Skeletal muscle satellite cell (primary cell): ENCODE measurements at regions not wholly inside any gene's neighbourhood (a gene's known extent, or its start where the extent isn't known, plus 50 kb on each side); places are given as distances from the start of the nearest gene placed in this dataset.

Experiments used
- H3K27me3 ChIP-seq: 2 replicates; pipeline ENCODE4 v1.7.0; 2013; ENCODE audit warnings: low read length; ENCODE audit not compliant: control insufficient read depth, insufficient read depth
- H3K36me3 ChIP-seq: 2 replicates; pipeline ENCODE4 v1.7.0; 2013; ENCODE audit warnings: mild to moderate bottlenecking, control low read depth, low read length; ENCODE audit not compliant: insufficient read depth
- H3K4me1 ChIP-seq: 2 replicates; pipeline ENCODE4 v1.7.0; 2013; ENCODE audit warnings: low read length; ENCODE audit not compliant: control insufficient read depth, insufficient read depth
- H3K4me2 ChIP-seq: 2 replicates; pipeline ENCODE4 v1.7.0; 2013; ENCODE audit warnings: mild to moderate bottlenecking, low read length
- H3K4me3 ChIP-seq: 2 replicates; pipeline ENCODE4 v1.7.0; 2013; ENCODE audit warnings: low read length
- H3K9ac ChIP-seq: 2 replicates; pipeline ENCODE4 v1.7.0; 2013; ENCODE audit warnings: mild to moderate bottlenecking, low read depth, low read length, moderate library complexity
- H3K9me3 ChIP-seq: replicated peaks from 2 replicates; pipeline ENCODE4 v1.7.0; 2013; ENCODE audit warnings: mild to moderate bottlenecking, control low read depth, low read length

DNA sequence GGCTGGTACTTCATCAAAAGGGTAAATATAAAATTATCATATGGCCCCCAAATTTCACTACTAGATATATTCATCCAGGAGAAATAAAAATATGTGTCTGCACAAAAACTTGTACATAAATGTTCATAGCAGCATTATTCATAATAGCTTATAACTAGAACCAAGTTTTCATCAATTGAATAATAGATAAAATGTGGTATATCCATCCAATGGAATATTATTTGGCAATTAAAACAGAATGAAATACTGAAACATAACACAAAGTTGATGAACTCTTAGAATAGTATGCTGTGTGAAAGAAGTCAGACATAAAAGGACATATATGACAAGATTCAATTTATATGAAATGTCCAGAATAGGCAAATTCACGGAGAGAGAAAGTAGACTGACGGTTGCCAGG lies 389.3 kb upstream of the ADAMTS9 start:
- no peaks in the 10 kb centered on the region for H3K4me1 ChIP-seq
- no peaks in the 10 kb centered on the region for H3K27me3 ChIP-seq
- no peak overlapping the region for H3K4me2 ChIP-seq
- H3K9me3 ChIP-seq = no peaks in the 10 kb centered on the region
- H3K36me3 ChIP-seq = no peaks in the 10 kb centered on the region
- H3K4me3 ChIP-seq = no peak overlapping the region
- H3K9ac ChIP-seq = no peak overlapping the region

DNA sequence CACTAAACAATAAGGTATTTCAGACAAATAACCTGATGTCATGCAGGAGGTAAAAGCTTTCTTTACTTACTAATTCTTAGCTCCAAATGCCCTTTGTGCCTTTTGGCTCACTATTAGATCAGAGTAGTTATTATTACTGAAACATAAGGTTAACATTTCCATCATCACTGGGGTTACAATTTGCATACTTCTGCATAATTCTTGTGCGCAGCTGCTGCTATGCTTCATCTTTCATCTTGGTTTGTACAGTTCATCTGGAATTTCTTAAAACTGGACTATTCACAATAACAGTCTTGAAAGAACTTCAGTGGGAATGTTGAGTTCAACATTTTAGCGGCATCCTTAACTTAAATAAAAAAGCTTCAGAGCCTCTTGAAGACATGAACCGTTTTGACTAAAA lies 383.2 kb upstream of the ADAMTS9 start:
- no peaks in the 10 kb centered on the region for H3K27me3 ChIP-seq
- H3K36me3 ChIP-seq = no peaks in the 10 kb centered on the region
- no peak overlapping the region for H3K4me3 ChIP-seq
- no peaks in the 10 kb centered on the region for H3K4me1 ChIP-seq
- H3K9ac ChIP-seq = no peak overlapping the region
- H3K9me3 ChIP-seq = no peaks in the 10 kb centered on the region
- no peak overlapping the region for H3K4me2 ChIP-seq

DNA sequence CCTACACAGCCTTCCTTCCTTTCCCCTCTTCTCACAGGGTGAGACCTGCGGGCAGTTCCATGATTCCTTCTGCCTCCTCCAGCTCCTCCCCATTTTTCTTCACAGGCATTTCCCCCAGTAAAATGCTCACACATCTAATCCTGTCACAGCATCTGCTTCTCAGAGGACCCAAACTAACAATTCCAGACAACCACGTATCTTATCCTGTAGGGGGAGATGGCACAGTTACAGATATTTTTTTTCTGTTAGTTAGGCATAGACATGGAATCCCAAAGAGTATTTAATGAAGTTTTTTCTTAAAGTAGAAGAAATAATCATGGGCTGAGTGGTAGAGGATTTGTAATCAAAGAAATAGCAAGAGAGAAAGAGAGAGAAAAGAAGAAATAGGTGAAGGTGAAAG lies 373.1 kb upstream of the ADAMTS9 start:
- no peak overlapping the region for H3K4me3 ChIP-seq
- H3K4me2 ChIP-seq = no peak overlapping the region
- no peaks in the 10 kb centered on the region for H3K36me3 ChIP-seq
- no peaks in the 10 kb centered on the region for H3K9me3 ChIP-seq
- no peak overlapping the region for H3K9ac ChIP-seq
- H3K27me3 ChIP-seq = no peaks in the 10 kb centered on the region
- H3K4me1 ChIP-seq = no peaks in the 10 kb centered on the region

DNA sequence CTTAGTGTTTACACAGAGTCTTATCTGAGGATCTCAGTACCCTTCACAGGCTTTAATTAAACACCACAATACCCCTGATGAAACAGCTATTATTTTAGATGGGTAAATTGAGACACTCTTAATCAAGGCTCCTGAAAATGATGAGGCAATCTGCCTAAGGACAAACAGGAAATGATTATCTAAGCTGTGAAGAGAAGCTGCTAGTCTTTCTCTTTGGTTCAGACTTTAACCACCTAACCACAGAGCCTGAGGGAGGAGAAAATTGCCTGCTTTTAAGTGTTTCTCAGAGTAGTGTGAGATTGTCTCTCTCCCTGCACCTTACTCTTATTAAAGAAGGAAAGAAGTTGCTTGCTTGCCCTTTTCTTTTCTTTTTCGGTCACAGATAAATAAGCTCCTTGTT lies 364.3 kb upstream of the ADAMTS9 start:
- H3K27me3 ChIP-seq = no peaks in the 10 kb centered on the region
- no peaks in the 10 kb centered on the region for H3K36me3 ChIP-seq
- no peak overlapping the region for H3K4me2 ChIP-seq
- no peak overlapping the region for H3K4me3 ChIP-seq
- no peaks in the 10 kb centered on the region for H3K4me1 ChIP-seq
- no peak overlapping the region for H3K9ac ChIP-seq
- H3K9me3 ChIP-seq = no peaks in the 10 kb centered on the region

DNA sequence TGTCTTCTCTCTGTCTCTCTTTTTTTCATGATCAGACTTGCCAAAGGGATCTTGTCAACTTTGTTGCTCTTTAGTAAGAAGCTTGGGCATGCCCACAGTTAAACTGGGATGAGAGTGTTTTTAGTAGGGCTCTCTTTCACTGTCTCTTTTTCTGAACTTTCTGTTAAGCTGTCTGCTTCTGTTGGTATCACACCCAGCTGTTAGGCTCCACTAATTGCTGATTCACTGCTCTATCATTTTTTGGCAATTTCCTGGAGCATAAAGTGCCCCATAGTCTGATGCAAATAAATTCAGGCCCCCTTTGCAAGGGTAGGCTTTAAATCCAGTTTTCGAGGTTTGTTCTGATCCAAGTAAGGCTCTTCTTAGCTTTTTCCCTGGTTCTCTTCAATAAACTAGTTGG lies 360.4 kb upstream of the ADAMTS9 start:
- H3K9ac ChIP-seq = no peak overlapping the region
- H3K27me3 ChIP-seq = no peaks in the 10 kb centered on the region
- no peak overlapping the region for H3K4me2 ChIP-seq
- no peaks in the 10 kb centered on the region for H3K36me3 ChIP-seq
- no peaks in the 10 kb centered on the region for H3K4me1 ChIP-seq
- no peaks in the 10 kb centered on the region for H3K9me3 ChIP-seq
- no peak overlapping the region for H3K4me3 ChIP-seq

DNA sequence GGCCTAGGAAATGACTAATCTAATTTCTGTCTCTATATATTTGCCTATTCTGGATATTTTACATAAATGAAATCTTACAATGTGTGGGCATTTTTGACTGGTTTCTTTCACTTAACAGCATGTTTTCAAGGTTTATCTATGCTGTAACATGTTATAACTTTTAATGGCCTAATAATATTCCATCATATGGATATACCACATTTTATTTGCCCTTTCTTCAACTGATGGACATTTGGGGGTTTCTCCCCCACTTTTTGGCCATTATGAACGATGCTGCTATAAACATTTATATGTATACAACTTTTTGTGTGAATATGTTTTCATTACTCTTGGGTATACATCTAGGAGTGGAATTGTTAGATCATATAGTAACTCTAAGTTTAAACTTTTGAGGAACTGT lies 357.3 kb upstream of the ADAMTS9 start:
- H3K36me3 ChIP-seq = no peaks in the 10 kb centered on the region
- no peak overlapping the region for H3K9ac ChIP-seq
- H3K4me3 ChIP-seq = no peak overlapping the region
- no peak overlapping the region for H3K4me2 ChIP-seq
- H3K27me3 ChIP-seq = no peaks in the 10 kb centered on the region
- no peaks in the 10 kb centered on the region for H3K4me1 ChIP-seq
- H3K9me3 ChIP-seq = no peaks in the 10 kb centered on the region

DNA sequence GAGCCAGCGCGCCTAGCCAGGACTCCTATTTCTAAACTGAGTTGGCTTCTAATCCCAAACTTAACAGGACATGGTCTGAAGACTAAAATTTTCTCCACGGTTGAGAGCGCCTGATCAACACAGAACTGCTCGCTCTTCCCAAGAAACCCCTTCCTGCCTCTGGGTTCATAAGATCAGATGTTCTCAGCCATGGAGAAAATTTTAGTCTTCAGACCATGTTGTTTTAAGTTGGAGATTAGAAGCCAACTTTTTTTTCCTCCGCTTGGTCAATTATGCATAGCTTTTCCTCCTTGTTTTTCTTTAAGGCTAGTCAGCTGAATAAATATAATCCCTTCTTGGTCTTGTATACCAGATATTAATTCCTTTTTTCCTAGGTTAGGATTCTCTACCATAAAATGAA lies 356.6 kb upstream of the ADAMTS9 start:
- no peak overlapping the region for H3K4me2 ChIP-seq
- no peak overlapping the region for H3K4me3 ChIP-seq
- no peaks in the 10 kb centered on the region for H3K9me3 ChIP-seq
- H3K4me1 ChIP-seq = no peaks in the 10 kb centered on the region
- no peaks in the 10 kb centered on the region for H3K36me3 ChIP-seq
- no peaks in the 10 kb centered on the region for H3K27me3 ChIP-seq
- H3K9ac ChIP-seq = no peak overlapping the region

DNA sequence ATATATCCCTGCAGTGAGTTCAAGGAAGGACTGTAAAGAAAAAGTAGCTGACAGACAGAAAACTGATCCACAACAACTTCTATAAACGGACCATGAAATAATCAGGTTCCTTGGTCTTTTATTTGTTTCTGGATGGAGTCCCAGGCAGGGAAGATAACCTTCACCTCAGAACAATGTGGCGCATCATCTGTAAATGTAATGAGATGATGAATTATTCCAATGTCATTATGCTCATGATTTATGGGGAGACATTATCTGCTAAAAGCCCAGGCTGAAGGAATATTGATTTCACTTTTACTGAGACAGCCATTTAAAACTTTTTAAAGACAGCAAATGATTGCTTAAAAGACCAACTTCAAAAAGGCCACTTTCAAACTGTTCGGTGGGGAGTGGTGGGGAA lies 354.9 kb upstream of the ADAMTS9 start:
- Histone ChIP-seq H3K27me3 (no peaks in the 10 kb centered on the region), H3K4me3 (no peak overlapping the region), H3K4me1 (no peaks in the 10 kb centered on the region), H3K4me2 (no peak overlapping the region), H3K9me3 (no peaks in the 10 kb centered on the region), H3K9ac (no peak overlapping the region), H3K36me3 (no peaks in the 10 kb centered on the region)

DNA sequence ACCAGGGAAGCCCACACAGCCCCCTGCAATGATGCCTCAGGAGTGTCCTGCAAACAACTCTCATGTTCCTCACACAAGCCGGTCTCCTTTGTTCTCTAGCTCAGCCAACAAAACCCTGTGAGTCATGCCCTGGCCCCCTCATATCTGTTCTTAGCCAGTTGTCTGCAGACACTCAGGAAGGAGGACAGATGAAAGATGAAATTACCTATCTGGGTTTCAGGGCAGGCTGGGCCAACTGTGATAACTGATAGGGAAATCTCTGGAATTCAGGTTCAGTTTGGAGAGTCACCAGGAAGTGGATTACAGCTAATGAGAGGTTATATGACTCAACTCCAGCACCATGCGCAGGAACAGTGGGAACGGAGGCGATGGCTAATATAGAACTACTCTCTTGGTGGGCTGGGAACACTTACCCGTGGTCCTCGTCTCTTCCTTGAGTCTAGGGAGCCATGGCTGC lies 352.0 kb upstream of the ADAMTS9 start:
- Histone ChIP-seq H3K4me3 (no peak overlapping the region), H3K4me2 (no peak overlapping the region), H3K9ac (no peak overlapping the region), H3K36me3 (no peaks in the 10 kb centered on the region), H3K27me3 (no peaks in the 10 kb centered on the region), H3K9me3 (no peaks in the 10 kb centered on the region), H3K4me1 (no peaks in the 10 kb centered on the region)

DNA sequence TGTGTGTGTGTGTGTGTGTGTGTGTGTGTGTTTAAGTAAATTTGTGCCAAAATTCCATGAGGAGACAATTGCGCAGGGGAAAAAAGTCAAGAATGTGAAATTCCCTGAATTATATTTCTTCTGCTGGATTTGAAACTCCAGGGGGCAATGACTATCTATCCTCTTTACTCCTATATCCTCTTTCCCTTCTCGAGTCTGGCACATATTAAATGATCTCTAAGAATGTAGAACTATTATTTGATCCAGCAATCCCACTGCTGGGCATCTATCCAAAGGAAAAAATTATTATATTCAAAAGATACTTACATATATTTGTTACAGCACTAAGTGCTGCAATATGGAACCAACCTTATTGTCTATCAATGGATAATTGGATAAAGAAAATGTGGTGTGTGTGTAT lies 350.1 kb upstream of the ADAMTS9 start:
- no peaks in the 10 kb centered on the region for H3K9me3 ChIP-seq
- H3K36me3 ChIP-seq = no peaks in the 10 kb centered on the region
- H3K9ac ChIP-seq = no peak overlapping the region
- H3K4me2 ChIP-seq = no peak overlapping the region
- H3K4me3 ChIP-seq = no peak overlapping the region
- H3K27me3 ChIP-seq = no peaks in the 10 kb centered on the region
- H3K4me1 ChIP-seq = no peaks in the 10 kb centered on the region

DNA sequence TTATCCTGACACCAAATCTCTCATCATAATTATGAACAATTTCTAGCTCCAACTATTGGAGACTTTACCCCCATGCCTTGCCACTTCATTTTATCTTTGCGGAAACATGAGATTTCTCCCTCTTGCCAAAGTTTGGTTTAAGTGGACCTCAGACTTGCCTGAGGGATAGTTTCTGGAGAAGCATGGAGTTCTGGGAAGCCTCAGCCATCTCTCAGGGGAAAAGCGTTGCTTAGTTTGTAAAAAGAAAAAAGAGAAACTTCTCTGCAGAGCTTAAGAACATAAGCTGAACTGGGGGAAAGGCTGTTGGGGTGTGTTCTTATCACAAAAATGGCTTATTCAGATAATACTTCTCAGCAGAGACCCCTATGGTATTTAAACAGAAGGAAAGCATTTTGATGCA lies 347.4 kb upstream of the ADAMTS9 start:
- H3K9me3 ChIP-seq = no peaks in the 10 kb centered on the region
- no peaks in the 10 kb centered on the region for H3K27me3 ChIP-seq
- no peak overlapping the region for H3K4me2 ChIP-seq
- no peak overlapping the region for H3K4me3 ChIP-seq
- H3K4me1 ChIP-seq = no peaks in the 10 kb centered on the region
- H3K36me3 ChIP-seq = no peaks in the 10 kb centered on the region
- no peak overlapping the region for H3K9ac ChIP-seq

DNA sequence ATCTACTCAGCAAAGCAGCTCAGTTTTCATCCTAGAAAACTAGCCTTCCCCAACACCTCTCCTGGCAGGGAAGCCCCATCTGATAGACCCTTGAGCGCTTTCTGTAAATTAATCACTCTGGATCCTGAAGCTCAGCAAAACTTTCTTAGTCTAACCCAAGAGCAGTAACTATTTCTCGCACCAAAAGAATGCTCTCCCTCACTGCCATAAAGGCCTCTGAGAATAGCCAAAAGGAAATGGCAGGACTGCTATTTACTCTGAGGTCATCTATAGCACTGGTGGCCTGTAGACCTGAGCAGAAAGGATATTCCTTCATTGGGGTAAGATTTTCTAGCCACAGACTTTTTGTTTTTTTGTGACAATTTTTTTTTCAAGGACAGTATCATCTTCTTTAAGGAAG lies 345.8 kb upstream of the ADAMTS9 start:
- no peaks in the 10 kb centered on the region for H3K27me3 ChIP-seq
- no peak overlapping the region for H3K9ac ChIP-seq
- no peaks in the 10 kb centered on the region for H3K4me1 ChIP-seq
- no peak overlapping the region for H3K4me3 ChIP-seq
- H3K4me2 ChIP-seq = no peak overlapping the region
- H3K36me3 ChIP-seq = no peaks in the 10 kb centered on the region
- no peaks in the 10 kb centered on the region for H3K9me3 ChIP-seq
